ENCODE measurements at regions not wholly inside any gene's neighbourhood (a gene's known extent, or its start where the extent isn't known, plus 50 kb on each side); places are given as distances from the start of the nearest gene placed in this dataset.

DNA sequence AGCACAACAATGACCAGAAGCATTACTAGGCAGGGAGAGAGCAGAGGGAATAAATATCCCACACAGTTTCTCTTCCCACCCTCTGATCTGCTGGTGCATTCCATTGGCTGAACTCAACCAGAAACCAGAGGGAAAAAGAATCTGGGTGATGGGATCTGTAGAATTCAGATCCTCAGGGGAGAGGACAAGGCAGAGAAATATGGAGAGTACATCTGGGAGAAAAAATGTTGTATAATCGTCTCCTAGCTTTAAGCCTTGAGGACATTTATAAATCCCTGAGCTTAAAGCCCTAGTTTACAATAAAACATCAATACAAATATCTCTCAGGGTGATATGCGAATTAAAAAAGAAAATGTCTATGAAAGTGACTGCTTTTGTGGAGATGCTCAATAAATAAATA is 368.1 kb upstream of the MAD2L1 start:
- TF ChIP-seq, protein P1, sequence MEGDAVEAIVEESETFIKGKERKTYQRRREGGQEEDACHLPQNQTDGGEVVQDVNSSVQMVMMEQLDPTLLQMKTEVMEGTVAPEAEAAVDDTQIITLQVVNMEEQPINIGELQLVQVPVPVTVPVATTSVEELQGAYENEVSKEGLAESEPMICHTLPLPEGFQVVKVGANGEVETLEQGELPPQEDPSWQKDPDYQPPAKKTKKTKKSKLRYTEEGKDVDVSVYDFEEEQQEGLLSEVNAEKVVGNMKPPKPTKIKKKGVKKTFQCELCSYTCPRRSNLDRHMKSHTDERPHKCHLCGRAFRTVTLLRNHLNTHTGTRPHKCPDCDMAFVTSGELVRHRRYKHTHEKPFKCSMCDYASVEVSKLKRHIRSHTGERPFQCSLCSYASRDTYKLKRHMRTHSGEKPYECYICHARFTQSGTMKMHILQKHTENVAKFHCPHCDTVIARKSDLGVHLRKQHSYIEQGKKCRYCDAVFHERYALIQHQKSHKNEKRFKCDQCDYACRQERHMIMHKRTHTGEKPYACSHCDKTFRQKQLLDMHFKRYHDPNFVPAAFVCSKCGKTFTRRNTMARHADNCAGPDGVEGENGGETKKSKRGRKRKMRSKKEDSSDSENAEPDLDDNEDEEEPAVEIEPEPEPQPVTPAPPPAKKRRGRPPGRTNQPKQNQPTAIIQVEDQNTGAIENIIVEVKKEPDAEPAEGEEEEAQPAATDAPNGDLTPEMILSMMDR (IDR thresholded peaks at IDR 0.05; ENCODE audit: extremely low read depth, insufficient read depth, missing control alignments): no peak
- DNase-seq (ENCODE audit: low spot score): no peak
- in situ Hi-C loops (cut with MboI; ENCODE audit: low pct_unique_long_range_greater_than_20kb, low sequenced_read_pairs, unreplicated experiment): no loop called here

DNA sequence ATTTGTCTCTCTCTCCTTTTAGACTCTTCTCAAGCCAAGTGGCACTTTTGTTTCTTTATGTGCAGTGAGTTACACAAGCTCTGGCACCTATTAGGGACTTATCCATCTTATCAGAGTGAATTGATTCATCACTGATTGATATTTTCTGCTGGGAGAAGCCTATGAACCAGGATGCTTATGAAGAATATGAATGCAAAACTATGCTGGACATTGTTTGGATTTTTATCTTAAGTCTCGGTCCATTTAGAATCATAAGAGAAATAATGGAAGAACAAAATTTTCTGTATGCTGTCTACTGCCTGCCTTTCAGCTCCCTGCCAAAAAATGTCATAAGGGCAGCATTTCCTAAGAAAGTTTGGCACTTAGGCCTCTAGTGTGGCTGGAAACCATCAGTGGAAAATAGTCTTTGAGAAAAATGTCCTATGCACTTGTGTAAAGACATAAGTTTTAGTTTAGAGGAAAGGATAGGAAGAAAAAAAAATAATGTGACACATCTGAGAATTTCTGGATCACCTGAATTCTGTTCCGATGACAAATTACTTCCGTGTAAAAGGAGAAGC is 365.7 kb upstream of the MAD2L1 start:
- in situ Hi-C loops (cut with MboI; ENCODE audit: low pct_unique_long_range_greater_than_20kb, low sequenced_read_pairs, unreplicated experiment): no loop called here
- no peak for DNase-seq (ENCODE audit: low spot score)
- TF ChIP-seq, protein P1 (IDR thresholded peaks at IDR 0.05; ENCODE audit: extremely low read depth, insufficient read depth, missing control alignments): no peak

DNA sequence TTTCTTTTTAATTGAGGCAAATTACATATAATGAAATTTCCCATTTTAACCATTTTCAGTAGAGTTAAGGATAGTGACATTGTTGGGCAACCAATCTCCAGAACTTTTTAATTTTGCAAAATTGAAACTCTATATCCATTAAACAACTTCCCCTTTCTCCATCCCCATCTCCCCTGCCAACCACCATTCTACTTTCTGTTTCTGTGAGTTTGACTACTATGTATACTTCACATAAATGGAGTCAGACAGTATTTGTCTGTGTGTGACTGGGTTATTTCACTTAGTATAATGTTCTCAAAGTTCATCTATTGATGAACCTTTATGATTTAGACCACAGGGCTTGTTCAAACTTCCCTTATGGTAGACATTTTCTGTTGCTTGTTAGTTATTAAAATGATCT is 364.5 kb upstream of the MAD2L1 start:
- no peak for DNase-seq (ENCODE audit: low spot score)
- TF ChIP-seq, protein P1 (IDR thresholded peaks at IDR 0.05; ENCODE audit: extremely low read depth, insufficient read depth, missing control alignments): no peak
- in situ Hi-C loops (cut with MboI; ENCODE audit: low pct_unique_long_range_greater_than_20kb, low sequenced_read_pairs, unreplicated experiment): no loop called here

DNA sequence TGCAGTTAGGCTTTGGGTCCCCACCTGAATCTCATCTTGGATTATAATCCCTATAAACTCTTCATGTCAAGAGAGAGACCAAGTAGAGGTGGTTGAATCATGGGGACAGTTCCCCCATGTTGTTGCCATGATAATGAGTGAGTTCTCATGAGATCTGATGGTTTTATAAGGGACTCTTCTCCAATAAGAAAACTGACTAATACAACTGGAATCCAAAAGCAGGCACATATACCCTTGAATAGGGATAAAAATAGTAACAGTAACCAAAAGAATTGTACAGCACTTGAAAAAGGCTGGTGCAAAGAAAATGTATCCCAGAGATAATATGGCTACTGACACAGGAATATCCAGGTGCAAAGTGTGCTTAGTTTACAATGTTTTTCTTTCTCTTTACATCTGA is 351.5 kb upstream of the MAD2L1 start:
- DNase-seq (ENCODE audit: low spot score): no peak
- in situ Hi-C loops (cut with MboI; ENCODE audit: low pct_unique_long_range_greater_than_20kb, low sequenced_read_pairs, unreplicated experiment): no loop called here
- TF ChIP-seq, protein P1 (IDR thresholded peaks at IDR 0.05; ENCODE audit: extremely low read depth, insufficient read depth, missing control alignments): no peak

DNA sequence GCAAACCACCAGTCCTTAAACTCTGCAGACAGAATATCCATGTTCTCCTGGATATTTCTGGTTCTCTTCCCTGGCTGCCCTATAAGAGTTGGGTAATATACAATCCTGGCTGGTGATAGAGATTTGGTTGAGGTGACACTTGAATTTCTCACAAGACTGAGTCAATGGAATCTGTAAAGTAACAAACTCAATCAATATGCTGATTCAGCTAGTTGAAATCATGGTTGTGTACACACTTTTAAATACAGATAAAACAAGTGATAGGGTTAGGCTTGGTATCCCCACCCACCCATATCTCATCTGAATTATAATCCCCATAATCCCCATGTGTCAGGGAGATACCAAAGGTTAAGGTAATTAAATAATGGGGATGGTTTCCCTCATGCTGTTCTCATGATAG is 349.2 kb upstream of the MAD2L1 start:
- no peak for DNase-seq (ENCODE audit: low spot score)
- TF ChIP-seq, protein P1 (IDR thresholded peaks at IDR 0.05; ENCODE audit: extremely low read depth, insufficient read depth, missing control alignments): no peak
- in situ Hi-C loops (cut with MboI; ENCODE audit: low pct_unique_long_range_greater_than_20kb, low sequenced_read_pairs, unreplicated experiment): no loop called here

DNA sequence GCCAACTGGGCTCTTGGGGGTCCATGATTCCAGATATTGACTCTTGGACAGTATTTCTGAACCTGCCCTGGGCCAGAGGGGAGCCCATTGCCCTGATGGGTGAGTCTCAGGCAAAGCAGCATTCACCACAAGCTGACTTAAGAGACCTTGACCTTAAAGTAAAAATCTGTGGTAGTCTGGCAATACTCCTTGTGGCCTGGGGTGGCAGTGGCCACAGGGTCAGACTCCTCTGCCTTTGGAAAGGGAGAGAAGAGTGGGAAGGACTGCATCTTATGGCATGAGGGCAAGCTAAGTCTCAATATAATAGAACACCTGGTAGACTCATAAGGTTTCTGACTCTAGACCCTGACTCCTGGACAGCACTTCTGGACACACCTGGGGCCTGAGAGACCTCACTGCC is 340.3 kb upstream of the MAD2L1 start:
- no peak for DNase-seq (ENCODE audit: low spot score)
- TF ChIP-seq, protein P1 (IDR thresholded peaks at IDR 0.05; ENCODE audit: extremely low read depth, insufficient read depth, missing control alignments): no peak
- in situ Hi-C loops (cut with MboI; ENCODE audit: low pct_unique_long_range_greater_than_20kb, low sequenced_read_pairs, unreplicated experiment): no loop called here

DNA sequence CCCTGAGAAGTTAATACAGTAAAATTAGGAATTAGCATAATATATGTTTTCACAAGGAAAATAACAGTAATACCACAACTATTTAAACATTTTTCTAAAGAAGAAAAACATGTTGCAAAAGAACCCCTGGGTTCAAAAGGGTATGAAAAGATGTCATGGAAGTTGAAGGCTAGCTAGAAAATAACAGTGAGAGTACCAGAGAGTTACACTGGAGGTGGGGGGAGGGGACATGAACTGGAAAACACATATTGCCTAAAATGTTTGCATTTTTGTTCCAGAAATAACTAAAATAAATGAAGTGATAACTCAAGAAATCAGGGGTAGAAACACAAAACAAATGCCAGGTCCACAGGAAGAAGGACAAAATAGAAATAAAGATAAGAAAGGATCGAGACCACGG is 336.6 kb upstream of the MAD2L1 start:
- TF ChIP-seq, protein P1 (IDR thresholded peaks at IDR 0.05; ENCODE audit: extremely low read depth, insufficient read depth, missing control alignments): no peak
- in situ Hi-C loops (cut with MboI; ENCODE audit: low pct_unique_long_range_greater_than_20kb, low sequenced_read_pairs, unreplicated experiment): no loop called here
- DNase-seq (ENCODE audit: low spot score): no peak
